GM12874 (cell line): ENCODE measurements at regions not wholly inside any gene's neighbourhood (a gene's known extent, or its start where the extent isn't known, plus 50 kb on each side); places are given as distances from the start of the nearest gene placed in this dataset.

ENCODE experiments used
- TF ChIP-seq, protein P1 (sequence below): IDR thresholded peaks from 2 replicates; pipeline ENCODE4 v1.5.1; 2011; ENCODE audit warnings: low read depth, mild to moderate bottlenecking, control low read depth, low read length, moderate library complexity; ENCODE audit not compliant: insufficient read depth

DNA sequence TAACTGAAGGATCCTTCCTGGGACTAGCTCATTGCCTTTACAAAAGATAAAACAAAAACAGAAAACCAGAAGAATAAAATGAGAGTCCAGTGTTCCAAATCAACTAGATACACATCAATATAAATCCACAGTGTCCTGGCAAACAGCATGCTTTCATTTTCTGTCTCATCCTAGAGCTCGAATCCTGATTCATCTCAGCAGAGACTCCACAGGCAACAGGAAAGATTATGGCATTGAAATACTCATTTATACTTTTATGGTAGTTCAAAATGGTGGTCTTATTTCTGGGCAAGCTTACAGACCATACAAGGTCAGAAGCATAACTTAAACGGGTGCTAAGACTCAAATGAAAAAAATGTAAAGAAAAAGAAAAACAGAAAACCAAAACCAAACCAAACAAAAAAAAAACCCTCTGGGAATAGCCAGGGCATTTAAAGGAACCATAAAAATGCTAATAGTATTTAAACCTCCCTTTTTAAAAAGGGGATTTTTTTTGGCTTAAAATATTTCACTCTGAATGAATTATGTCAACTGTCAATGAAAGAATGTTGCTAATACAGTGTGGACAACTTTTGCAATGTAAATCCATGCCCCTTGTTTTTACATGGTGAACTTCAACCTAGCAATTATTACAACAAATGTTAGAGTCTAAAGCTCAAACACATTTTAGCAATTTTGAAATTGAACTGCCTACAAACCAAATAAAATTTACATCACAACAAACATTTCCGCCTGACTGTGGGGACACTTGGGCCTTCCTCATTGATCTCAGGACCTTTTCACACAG lies 57.9 kb downstream of the GPR101 start:
- TF ChIP-seq, protein P1, sequence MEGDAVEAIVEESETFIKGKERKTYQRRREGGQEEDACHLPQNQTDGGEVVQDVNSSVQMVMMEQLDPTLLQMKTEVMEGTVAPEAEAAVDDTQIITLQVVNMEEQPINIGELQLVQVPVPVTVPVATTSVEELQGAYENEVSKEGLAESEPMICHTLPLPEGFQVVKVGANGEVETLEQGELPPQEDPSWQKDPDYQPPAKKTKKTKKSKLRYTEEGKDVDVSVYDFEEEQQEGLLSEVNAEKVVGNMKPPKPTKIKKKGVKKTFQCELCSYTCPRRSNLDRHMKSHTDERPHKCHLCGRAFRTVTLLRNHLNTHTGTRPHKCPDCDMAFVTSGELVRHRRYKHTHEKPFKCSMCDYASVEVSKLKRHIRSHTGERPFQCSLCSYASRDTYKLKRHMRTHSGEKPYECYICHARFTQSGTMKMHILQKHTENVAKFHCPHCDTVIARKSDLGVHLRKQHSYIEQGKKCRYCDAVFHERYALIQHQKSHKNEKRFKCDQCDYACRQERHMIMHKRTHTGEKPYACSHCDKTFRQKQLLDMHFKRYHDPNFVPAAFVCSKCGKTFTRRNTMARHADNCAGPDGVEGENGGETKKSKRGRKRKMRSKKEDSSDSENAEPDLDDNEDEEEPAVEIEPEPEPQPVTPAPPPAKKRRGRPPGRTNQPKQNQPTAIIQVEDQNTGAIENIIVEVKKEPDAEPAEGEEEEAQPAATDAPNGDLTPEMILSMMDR: no peak

GRCh38 chrX:136967966-136968365 lies 65.8 kb downstream of the GPR101 start:
- TF ChIP-seq, protein P1: no peak

GRCh38 chrX:136963973-136964372 lies 69.8 kb downstream of the GPR101 start:
- TF ChIP-seq, protein P1: no peak

- TF ChIP-seq, protein P1: no peak
Measured at GRCh38 chrX:136961594-136962135, 72.1 kb downstream of the GPR101 start.

GRCh38 chrX:136954930-136955329 lies 74.4 kb upstream of the RBMX start:
- TF ChIP-seq, protein P1: no peak

GRCh38 chrX:136953867-136954787 lies 73.6 kb upstream of the RBMX start:
- TF ChIP-seq, protein P1: peak; percentile 52; the same call in 1 of the 2 replicates

DNA sequence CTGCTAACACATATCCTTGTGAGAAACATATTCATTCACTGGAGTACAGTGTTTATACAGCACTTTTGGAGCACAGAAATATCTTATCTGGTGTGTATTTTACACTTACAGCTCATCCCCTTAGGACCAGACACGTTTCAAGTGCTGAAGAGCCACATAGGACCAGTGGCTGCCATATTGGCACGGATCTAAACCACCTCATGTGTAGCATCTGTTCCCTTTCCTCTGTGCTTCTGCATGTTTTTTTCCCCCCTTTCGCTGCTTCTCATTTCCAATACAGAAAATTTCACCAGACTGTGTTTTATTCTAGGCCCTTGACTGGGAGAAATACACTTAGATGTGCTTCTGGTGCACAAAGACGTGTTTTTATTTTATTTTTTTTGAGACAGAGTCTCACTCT lies 69.7 kb upstream of the RBMX start:
- TF ChIP-seq, protein P1: no peak
